GOT3 (cell line): ENCODE measurements at regions not wholly inside any gene's neighbourhood (a gene's known extent, or its start where the extent isn't known, plus 50 kb on each side); places are given as distances from the start of the nearest gene placed in this dataset.

Experiments used
- DNase-seq: peaks from one replicate; lab custom pipeline; 2025; ENCODE audit warnings: mixed read lengths; lab: John Stamatoyannopoulos, UW

GRCh38 chr3:178392511-178392926 lies 143.7 kb upstream of the KCNMB2 start:
- no peak for DNase-seq

DNA sequence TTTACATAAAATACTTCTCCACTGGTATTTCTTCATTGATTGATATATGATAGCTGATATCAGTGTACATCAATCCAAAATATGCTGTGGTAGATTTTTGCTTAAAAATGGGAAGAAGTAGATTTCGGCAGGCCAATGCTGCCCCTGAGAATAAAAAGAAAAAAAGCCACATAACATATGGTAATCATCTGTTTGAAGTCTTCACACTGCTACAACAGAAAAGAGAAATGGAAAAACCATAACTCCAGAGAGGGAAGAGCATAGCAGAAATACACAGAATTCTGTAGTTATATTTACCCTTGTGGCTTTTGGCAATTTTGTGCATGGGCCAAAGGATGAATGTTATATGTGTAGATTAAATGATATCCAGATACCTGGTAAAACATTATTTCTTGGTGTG lies 143.1 kb upstream of the KCNMB2 start:
- no peak for DNase-seq

DNA sequence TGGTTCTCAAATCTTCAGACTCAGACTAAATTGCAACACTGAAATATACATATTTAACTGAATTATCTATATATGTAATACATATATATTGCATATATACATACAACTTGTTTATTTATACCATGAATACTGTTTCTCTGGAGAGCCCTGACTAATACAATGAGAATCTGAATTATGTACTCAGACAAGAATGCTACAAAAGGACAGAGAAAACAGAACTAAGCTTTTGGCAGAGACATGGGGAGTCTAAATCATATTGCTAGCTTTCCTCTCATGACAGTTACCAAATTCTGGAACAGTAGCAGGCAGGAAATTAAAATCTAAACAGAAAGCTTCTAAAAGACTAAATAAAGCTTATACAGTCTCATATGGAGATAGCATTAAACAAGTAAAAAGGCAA lies 142.4 kb upstream of the KCNMB2 start:
- no peak for DNase-seq

GRCh38 chr3:178396318-178396717 lies 139.9 kb upstream of the KCNMB2 start:
- no peak for DNase-seq

DNA sequence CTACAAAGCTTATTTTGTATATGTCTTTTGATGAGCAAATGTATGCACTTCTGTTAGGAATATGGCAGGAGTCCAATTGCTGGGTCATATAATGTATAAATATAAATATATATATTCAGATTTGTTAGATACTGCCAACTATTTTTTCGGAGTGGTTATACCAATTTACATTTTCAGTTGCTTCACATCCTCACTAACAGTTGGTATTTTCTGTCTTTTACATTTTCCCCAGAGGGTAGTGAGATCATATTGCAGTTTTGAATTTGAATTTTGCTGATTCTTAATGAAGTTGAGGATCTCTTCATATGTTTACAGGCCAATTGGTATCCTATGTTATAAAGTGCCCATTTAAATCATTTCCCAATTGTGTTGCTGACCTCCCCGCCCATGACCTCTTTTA lies 139.0 kb upstream of the KCNMB2 start:
- no peak for DNase-seq

- no peak for DNase-seq
Observed at GRCh38 chr3:178397836-178398235, 138.4 kb upstream of the KCNMB2 start.

DNA sequence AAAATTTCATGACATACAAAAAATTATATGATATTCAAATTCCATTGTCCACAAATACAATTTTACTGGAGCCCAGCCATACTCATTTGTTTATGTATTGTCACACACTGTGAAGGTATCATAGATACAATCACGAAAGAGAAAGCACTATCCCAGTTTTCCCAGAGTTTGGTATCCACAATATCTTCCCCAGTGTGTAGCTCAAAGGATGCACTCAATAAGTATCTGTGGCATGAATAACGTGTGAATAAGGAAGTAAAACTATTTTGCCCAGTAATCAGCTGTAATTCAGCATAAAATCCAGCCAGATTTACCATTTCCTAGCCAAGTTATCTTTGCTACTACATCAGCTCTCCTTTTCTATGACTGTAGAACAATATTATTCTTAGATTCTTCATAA lies 131.3 kb upstream of the KCNMB2 start:
- no peak for DNase-seq

GRCh38 chr3:178405531-178405930 lies 130.7 kb upstream of the KCNMB2 start:
- DNase-seq: no peak

DNA sequence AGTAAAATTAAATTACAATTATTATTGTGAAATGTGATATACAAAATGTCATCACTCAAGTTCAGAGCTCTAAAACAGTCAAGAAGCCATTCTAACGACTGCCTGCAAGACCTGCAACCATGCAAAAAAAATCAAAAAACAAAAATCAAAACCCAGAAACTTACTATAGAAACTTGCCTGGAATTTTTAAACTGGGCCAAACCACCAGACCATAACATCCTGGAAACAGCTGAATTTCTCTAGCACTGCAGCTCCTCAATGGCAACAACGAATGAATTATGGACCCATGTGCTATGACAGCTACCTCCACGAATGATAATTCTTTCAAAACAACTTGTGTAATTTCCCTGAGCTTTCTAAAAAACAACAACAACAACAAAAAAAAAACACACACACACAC lies 130.0 kb upstream of the KCNMB2 start:
- no peak for DNase-seq

DNA sequence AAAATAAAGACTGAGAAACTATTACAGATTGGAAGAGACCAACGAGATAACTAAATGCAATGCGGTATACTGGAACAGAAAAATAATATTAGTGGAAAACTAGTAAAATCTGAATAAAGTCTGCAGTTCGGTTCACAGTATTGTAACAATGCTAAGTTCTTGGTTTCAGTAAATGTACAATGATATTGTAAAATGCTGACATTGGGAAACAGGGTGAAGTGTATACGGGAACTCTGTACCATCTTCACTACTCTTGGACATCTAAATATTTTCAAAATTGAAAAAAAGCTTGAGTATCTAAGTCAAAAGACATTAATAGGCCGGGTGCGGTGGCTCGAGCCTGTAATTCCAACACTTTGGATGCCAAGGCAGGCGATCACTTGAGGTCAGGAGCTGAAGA lies 120.9 kb upstream of the KCNMB2 start:
- no peak for DNase-seq

GRCh38 chr3:178417736-178418135 lies 118.5 kb upstream of the KCNMB2 start:
- DNase-seq: no peak

- DNase-seq: no peak
Observed at GRCh38 chr3:178419071-178419470, 117.2 kb upstream of the KCNMB2 start.

DNA sequence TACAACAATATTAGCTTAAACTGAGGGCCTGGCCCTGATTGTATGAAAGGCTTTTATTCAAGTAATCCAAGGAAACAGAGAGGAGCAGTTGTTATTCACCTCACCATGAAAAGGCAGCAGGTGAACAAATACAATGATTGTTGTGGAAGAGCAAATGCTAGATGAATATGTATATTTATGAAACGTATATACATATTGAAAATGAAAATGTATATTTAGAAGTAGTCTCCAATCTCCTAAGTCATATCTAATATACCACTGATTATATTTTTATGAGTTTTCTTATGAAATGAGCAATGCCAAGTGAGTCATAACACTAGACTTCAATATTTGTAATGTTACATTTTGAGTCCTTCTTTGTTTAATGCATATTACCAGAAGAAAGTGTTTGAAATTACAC lies 116.2 kb upstream of the KCNMB2 start:
- no peak for DNase-seq

DNA sequence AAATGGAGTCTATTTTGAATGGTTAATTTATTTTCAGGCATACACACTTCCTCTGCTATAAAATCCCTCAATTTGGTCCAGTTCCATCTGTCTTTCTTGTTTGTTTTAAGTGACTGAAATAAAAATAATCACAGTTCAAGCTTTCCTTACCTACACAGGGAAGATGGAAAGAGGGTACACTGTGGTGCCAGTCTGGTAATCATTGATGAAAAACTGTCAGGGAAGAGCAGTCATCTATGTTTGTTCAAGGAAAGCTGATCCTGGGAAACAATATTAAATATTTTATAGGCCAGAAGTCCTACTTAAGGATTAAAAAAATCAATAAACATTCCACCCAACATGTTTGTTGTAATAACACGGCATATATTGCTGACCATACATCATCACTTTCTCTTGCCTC lies 115.2 kb upstream of the KCNMB2 start:
- no peak for DNase-seq

- no peak for DNase-seq
Observed at GRCh38 chr3:178422406-178422805, 113.8 kb upstream of the KCNMB2 start.

DNA sequence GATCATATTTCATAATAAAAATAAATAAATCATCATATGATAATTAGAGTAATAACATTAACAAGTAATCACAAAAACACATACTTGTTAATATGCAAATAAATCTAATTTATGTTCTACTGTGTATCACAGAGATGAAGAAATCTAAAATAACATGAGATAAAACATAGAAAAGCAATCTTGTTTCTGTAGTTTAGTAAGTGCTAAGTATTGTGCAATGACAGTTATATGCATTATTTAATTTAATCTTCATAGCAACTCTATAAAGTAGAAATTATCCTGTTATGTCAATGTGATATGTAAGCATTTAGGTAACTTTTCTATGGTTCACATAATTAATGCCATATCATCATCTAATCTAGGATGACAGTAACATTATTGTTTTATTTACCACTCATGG lies 108.2 kb upstream of the KCNMB2 start:
- DNase-seq: no peak

DNA sequence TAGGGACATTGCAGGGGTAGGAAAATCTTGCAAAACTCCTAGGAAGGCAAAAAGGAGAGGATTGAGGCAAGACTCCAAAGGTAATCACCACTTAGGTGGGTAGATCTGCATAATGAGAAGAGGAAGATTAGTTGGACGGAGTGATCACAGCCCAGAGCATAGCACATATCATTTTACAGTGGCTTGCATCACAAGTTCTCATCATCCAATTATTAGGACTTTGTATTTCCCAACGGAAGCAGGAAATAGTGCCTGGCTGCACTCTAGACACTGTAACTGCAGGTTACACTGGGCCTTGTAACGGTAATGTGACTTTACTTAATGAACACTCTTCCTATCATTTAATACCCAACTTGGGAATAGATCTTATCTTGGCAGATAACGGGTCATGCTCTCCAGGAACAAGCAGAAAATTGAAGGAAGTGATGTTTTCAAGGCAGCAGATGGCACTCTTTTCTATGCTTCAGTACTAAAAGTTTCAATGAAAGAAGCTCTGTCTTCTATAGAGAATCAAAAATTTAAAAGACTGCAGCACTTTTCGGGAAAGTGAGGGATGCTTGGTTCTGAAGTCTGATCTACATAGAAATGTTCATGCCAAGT lies 101.9 kb upstream of the KCNMB2 start:
- DNase-seq: no peak

GRCh38 chr3:178435575-178435974 lies 100.7 kb upstream of the KCNMB2 start:
- no peak for DNase-seq

- no peak for DNase-seq
Observed at GRCh38 chr3:178436773-178437172, 99.5 kb upstream of the KCNMB2 start.

DNA sequence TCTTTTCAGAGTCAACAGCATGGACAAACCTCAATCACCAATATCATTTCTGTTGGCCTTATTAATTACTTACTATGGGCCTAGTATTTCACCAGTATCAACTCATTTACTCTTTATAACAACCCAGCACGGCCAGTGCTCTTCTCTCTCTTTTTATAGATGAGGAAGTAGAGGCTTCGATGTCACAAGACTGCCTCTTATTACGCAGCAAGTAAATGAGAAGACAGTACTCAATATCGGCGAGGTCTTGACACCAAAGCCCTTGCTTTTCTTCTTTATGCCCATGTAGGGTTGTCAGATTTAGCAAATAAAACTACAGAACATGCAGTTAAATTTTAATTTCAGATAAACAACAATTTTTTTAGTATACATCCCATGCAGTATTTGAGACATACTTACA lies 99.0 kb upstream of the KCNMB2 start:
- no peak for DNase-seq

GRCh38 chr3:178439504-178439903 lies 96.7 kb upstream of the KCNMB2 start:
- DNase-seq: no peak

DNA sequence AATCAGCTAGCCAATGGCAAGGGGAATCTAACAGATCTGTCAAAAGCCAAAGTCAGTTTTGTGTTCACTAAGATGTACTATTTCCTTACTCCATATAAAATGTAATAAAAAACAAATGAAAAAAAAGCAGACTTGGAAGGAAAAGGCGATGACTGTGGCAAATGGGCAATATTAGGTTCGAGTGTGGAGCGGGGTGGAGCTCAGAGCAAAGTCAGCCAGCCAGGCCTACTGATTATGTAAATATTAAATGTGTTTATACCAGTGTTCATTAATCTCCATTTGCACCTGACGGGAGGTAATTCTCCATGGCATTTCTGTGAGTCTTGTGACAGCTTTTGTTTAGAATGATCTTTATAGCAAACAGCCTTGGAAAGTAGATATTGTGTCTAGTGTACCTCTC lies 96.2 kb upstream of the KCNMB2 start:
- DNase-seq: no peak

DNA sequence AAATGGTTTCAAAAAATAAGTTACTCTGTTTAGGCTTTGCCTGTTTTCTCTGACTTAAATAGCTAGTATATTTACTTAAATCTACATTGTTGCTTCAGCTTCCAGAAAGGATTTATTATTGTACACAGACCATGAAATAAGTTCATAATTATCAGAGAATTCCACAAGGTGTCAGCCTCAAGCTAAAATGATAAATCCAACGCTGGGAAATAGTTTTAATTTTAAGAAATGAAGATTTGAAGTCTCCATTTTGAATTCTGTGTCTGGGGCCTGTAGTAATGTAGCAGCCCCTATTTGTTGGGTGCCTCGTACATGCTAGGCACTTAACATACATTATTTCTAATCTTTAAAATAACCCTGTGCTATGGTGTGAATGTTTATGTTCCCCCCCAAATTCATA lies 92.6 kb upstream of the KCNMB2 start:
- no peak for DNase-seq

GRCh38 chr3:178445139-178445538 lies 91.1 kb upstream of the KCNMB2 start:
- DNase-seq: no peak

DNA sequence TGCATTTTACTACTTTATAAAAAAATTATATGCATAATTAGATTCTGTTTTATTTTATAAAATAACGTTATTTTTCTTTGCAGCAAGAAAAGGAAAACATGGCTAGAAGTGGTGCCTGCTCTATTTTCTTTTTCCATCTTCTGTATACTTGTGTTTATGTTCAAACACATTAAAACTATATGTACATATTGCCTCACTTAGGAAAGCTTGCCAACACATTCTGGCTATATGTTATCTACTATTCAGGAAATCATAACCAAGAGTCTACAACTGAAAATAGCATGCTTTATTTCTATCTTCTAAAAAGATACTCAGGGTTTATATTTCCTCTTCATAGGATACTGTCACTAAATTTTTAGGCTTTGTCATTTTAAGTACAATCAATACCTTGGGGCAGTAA lies 90.2 kb upstream of the KCNMB2 start:
- DNase-seq: no peak
